ENCODE measurements at regions not wholly inside any gene's neighbourhood (a gene's known extent, or its start where the extent isn't known, plus 50 kb on each side); places are given as distances from the start of the nearest gene placed in this dataset.
"Not testable (repeated sequence)": the region's sequence is repeated elsewhere in the genome, so short reads cannot be mapped to it uniquely, and the experiment has no call there.

DNA sequence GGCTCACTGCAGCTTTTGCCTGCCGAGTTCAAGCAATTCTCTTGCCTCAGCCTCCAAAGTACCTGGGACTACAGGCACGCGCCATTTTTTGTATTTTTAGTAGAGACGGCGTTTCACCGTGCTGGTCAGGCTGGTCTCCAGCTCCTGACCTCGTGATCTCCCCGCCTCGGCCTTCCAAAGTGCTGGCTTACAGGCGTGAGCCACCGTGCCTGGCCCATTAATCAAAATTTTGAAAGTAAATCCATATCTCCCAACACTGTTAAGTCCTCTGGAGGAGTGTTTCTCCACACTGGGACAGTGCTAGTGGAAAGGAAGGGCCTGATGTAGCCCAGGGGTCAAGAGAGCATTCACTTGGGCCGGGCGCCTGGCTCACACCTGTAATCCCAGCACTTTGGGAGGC, 644.6 kb downstream of the SH2D4B start:
- no peaks in the 10 kb centered on the region for H3K27me3 ChIP-seq
- H3K4me3 ChIP-seq: no peak overlapping the region
- H3K36me3 ChIP-seq: no peaks in the 10 kb centered on the region
- peaks cover 0 to 11% (median 3%) of the 10 kb centered on the region in 4 donors for H3K9me3 ChIP-seq
- 92% methylated on average over 12 of the region's 13 CpGs for WGBS
- intact Hi-C loops (cut with DNase I): no loop called here
- no peak overlapping the region for H3K27ac ChIP-seq (replicated peaks in 1 of 4)
- H3K4me1 ChIP-seq: no peaks in the 10 kb centered on the region
- no peak for TF ChIP-seq POLR2A (IDR thresholded peaks at IDR 0.05; ENCODE audit: low read depth)
- no peak for TF ChIP-seq EP300 (IDR thresholded peaks at IDR 0.05)
- TF ChIP-seq POLR2AphosphoS5 (IDR thresholded peaks at IDR 0.05): no peak
- TF ChIP-seq, protein P1, sequence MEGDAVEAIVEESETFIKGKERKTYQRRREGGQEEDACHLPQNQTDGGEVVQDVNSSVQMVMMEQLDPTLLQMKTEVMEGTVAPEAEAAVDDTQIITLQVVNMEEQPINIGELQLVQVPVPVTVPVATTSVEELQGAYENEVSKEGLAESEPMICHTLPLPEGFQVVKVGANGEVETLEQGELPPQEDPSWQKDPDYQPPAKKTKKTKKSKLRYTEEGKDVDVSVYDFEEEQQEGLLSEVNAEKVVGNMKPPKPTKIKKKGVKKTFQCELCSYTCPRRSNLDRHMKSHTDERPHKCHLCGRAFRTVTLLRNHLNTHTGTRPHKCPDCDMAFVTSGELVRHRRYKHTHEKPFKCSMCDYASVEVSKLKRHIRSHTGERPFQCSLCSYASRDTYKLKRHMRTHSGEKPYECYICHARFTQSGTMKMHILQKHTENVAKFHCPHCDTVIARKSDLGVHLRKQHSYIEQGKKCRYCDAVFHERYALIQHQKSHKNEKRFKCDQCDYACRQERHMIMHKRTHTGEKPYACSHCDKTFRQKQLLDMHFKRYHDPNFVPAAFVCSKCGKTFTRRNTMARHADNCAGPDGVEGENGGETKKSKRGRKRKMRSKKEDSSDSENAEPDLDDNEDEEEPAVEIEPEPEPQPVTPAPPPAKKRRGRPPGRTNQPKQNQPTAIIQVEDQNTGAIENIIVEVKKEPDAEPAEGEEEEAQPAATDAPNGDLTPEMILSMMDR (IDR thresholded peaks at IDR 0.05): no peak
- no peak for DNase-seq (ENCODE audit: extremely low spot score)

- no peak for DNase-seq (ENCODE audit: extremely low spot score)
- no peaks in the 10 kb centered on the region for H3K4me1 ChIP-seq
- WGBS: 64% methylated on average over 6 of the region's 6 CpGs
- TF ChIP-seq, protein P1 (IDR thresholded peaks at IDR 0.05): no peak
- no peak for TF ChIP-seq EP300 (IDR thresholded peaks at IDR 0.05)
- no peak for TF ChIP-seq POLR2AphosphoS5 (IDR thresholded peaks at IDR 0.05)
- no peak for TF ChIP-seq POLR2A (IDR thresholded peaks at IDR 0.05; ENCODE audit: low read depth)
- H3K27ac ChIP-seq (replicated peaks in 1 of 4): no peak overlapping the region
- no peaks in the 10 kb centered on the region for H3K36me3 ChIP-seq
- H3K4me3 ChIP-seq: no peak overlapping the region
- intact Hi-C loops (cut with DNase I): no loop called here
- no peaks in the 10 kb centered on the region for H3K27me3 ChIP-seq
- no peaks in the 10 kb centered on the region for H3K9me3 ChIP-seq
Observed at GRCh38 chr10:81192221-81192788, 654.6 kb downstream of the SH2D4B start.

DNA sequence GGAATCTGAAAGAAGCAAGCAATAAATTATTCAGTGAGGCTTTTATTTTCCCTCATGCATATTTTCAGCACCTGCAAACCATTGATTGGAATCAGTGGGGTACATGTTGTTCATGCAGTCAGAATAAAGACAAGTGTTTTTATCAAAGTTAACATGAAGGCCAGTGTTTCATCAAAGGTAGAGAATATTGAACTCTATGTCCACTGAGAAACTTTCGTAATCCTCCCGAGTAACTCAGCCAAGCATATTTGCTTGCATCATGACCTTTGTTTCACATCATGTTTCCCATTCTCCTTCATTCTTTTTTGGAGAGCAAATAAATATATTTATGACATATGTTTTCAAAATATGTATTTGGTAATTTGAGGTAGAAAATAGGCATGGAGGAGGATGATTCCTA, 663.1 kb downstream of the SH2D4B start:
- intact Hi-C loops (cut with DNase I): no loop called here
- Histone ChIP-seq H3K9me3 (no peaks in the 10 kb centered on the region), H3K4me3 (no peak overlapping the region), H3K27me3 (no peaks in the 10 kb centered on the region), H3K4me1 (no peaks in the 10 kb centered on the region), H3K27ac (replicated peaks in 1 of 4) (no peak overlapping the region), H3K36me3 (no peaks in the 10 kb centered on the region)
- no peak for DNase-seq (ENCODE audit: extremely low spot score)
- TF ChIP-seq, protein P1 (IDR thresholded peaks at IDR 0.05): no peak
- 82% methylated on average over 2 of the region's 2 CpGs for WGBS

DNA sequence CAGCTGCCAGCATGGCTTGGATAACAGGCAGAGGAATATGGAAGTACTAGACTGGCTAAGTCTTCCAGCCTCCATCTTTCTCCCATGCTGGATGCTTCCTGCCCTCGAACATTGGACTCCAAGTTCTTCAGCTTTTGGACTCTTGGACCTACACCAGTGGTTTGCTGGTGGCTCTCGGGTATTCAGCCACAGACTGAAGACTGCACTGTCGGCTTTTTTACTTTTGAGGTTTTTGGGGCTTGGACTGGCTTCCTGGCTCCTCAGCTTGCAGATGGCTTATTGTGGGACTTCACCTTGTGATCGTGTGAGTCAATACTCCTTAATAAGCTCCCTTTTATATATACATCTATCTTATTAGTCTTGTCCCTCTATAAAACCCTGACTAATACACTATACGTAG, 667.6 kb upstream of the NRG3 start:
- intact Hi-C loops (cut with DNase I); H3K27ac ChIP-seq (replicated peaks in 1 of 4); H3K4me1 ChIP-seq; H3K27me3 ChIP-seq; H3K36me3 ChIP-seq; H3K4me3 ChIP-seq; H3K9me3 ChIP-seq; DNase-seq (ENCODE audit: extremely low spot score): not testable (repeated sequence)
- WGBS: 74% methylated on average over 5 of the region's 5 CpGs

GRCh38 chr10:81213370-81213769, 661.6 kb upstream of the NRG3 start:
- H3K27ac ChIP-seq (replicated peaks in 1 of 4): no peak overlapping the region
- WGBS: 21% methylated on average over 1 of the region's 1 CpG
- DNase-seq (ENCODE audit: extremely low spot score): no peak
- H3K4me3 ChIP-seq: no peak overlapping the region
- no peaks in the 10 kb centered on the region for H3K36me3 ChIP-seq
- no peaks in the 10 kb centered on the region for H3K9me3 ChIP-seq
- intact Hi-C loops (cut with DNase I): no loop called here
- H3K4me1 ChIP-seq: no peaks in the 10 kb centered on the region
- no peaks in the 10 kb centered on the region for H3K27me3 ChIP-seq
- TF ChIP-seq POLR2AphosphoS5 (IDR thresholded peaks at IDR 0.05): no peak

DNA sequence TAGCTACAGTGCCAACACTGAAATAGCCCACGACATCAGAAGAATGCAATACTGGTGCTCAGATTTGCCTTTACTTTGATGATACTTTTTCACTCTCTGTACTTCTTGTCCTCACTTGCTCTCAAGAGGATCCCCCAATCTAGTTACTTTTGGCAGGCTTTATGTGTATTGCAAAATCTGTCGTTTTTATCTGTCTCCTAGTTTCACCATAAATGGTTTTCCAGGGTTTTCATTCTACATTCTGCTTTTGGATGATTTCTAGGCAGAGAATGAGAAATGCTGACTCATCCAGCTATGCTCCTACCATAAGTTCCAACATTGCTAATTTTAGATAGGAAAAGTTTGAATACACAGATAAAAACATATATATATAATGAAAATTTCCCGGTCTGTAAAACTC, 659.5 kb upstream of the NRG3 start:
- Histone ChIP-seq H3K4me3 (no peak overlapping the region), H3K9me3 (no peaks in the 10 kb centered on the region), H3K27me3 (no peaks in the 10 kb centered on the region), H3K4me1 (no peaks in the 10 kb centered on the region), H3K36me3 (no peaks in the 10 kb centered on the region), H3K27ac (replicated peaks in 1 of 4) (no peak overlapping the region)
- no peak for TF ChIP-seq POLR2A (IDR thresholded peaks at IDR 0.05; ENCODE audit: low read depth)
- no peak for TF ChIP-seq POLR2AphosphoS5 (IDR thresholded peaks at IDR 0.05)
- TF ChIP-seq EP300 (IDR thresholded peaks at IDR 0.05): no peak
- TF ChIP-seq, protein P1 (IDR thresholded peaks at IDR 0.05): no peak
- DNase-seq (ENCODE audit: extremely low spot score): no peak
- 61% methylated on average over 3 of the region's 3 CpGs for WGBS
- intact Hi-C loops (cut with DNase I): no loop called here

Data from esophagus muscularis mucosa (tissue), 4 donors.